OCI-LY7 (cell line): ENCODE measurements at regions not wholly inside any gene's neighbourhood (a gene's known extent, or its start where the extent isn't known, plus 50 kb on each side); places are given as distances from the start of the nearest gene placed in this dataset.

Source experiments
- EZH2phosphoT487 ChIP-seq: fragments of 200-600 bp; sonication (generic); IDR thresholded peaks from 2 replicates; pipeline ENCODE4 v1.6.1; 2018; ENCODE audit warnings: low read depth, borderline replicate concordance, mild to moderate bottlenecking, mixed run types, antibody characterized with exemption, low read length, moderate library complexity, mixed read lengths
- TF ChIP-seq, protein P1 (sequence below): fragments of 200-600 bp; sonication (generic); conservative IDR thresholded peaks from 2 replicates; pipeline ENCODE4 v1.5.1; 2014; ENCODE audit warnings: mild to moderate bottlenecking, antibody characterized with exemption, low read length, moderate library complexity, mixed read lengths

DNA sequence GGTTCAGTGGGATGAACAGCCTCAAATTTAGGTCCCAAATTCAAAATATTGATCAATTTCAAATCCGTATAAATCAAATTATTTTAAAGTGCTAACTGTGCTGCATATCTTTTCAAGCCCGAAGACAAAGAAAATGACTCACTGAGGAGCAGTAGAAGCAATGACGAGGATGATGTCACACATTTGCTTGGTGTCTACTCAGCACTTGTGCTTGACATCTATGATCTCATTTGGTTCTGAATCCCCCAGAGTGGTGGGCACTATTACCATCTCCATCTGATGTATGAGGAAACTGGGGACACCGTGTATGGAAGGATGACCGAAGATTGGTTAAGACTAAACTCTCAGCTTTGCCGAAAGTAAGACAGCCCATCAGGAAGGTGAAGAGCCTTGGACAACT lies 136.5 kb upstream of the CHRNA7 start:
- TF ChIP-seq, protein P1, sequence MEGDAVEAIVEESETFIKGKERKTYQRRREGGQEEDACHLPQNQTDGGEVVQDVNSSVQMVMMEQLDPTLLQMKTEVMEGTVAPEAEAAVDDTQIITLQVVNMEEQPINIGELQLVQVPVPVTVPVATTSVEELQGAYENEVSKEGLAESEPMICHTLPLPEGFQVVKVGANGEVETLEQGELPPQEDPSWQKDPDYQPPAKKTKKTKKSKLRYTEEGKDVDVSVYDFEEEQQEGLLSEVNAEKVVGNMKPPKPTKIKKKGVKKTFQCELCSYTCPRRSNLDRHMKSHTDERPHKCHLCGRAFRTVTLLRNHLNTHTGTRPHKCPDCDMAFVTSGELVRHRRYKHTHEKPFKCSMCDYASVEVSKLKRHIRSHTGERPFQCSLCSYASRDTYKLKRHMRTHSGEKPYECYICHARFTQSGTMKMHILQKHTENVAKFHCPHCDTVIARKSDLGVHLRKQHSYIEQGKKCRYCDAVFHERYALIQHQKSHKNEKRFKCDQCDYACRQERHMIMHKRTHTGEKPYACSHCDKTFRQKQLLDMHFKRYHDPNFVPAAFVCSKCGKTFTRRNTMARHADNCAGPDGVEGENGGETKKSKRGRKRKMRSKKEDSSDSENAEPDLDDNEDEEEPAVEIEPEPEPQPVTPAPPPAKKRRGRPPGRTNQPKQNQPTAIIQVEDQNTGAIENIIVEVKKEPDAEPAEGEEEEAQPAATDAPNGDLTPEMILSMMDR, result no peak
- no peak for TF ChIP-seq EZH2phosphoT487
